ENCODE measurements at regions not wholly inside any gene's neighbourhood (a gene's known extent, or its start where the extent isn't known, plus 50 kb on each side); places are given as distances from the start of the nearest gene placed in this dataset.

DNA sequence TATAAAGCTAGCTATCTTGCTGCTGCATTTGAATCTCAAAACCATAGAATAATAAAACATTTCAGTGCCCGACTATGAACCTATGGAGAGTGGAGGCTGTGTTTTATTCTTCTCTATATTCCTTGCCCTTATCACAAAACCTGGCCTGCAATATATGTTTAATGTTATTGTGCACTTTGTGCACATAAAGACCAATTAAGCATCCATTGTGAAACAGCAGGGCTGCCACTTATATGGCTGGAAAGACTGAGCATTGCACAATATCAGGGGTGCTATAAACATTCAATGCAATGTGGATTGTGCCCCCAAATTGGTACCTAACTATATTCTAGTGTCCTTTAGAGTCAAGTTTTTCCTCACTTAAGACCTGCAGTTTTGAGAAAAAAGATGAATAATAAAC, 83.2 kb downstream of the RDH14 start:
- Histone ChIP-seq H3K4me3 (ENCODE audit: low read depth in 1 of 3, low read length in 3 of 3) (no peak overlapping the region), H3K9me3 (ENCODE audit: control insufficient read depth in 4 of 4, low read length in 3 of 4) (no peaks in the 10 kb centered on the region), H3K9ac (ENCODE audit: low read depth in 1 of 2, low read length in 2 of 2) (no peak overlapping the region), H3K36me3 (ENCODE audit: control insufficient read depth in 4 of 4, insufficient read depth in 3 of 4, low read depth in 1 of 4, low read length in 3 of 4) (no peaks in the 10 kb centered on the region), H3K27ac (ENCODE audit: low read depth in 1 of 2, low read length in 2 of 2) (no peak overlapping the region), H3K27me3 (ENCODE audit: control insufficient read depth in 4 of 4, insufficient read depth in 4 of 4, low read length in 3 of 4) (peaks cover 0 to 2% (median 0%) of the 10 kb centered on the region in 4 donors), H3K4me1 (ENCODE audit: control insufficient read depth in 4 of 4, insufficient read depth in 4 of 4, low read length in 3 of 4) (no peaks in the 10 kb centered on the region)
- no peak for DNase-seq (ENCODE audit: low spot score)
- TF ChIP-seq RAD21 (IDR thresholded peaks at IDR 0.05) (no peak), HNF4A (conservative IDR thresholded peaks at IDR 0.05) (no peak), YY1 (IDR thresholded peaks at IDR 0.05) (no peak), FOXA2 (IDR thresholded peaks at IDR 0.05) (no peak), HNF4G (IDR thresholded peaks at IDR 0.05) (no peak), JUND (IDR thresholded peaks at IDR 0.05) (no peak), FOXA1 (IDR thresholded peaks at IDR 0.05) (no peak), ATF3 (IDR thresholded peaks at IDR 0.05) (no peak), NR2F2 (IDR thresholded peaks at IDR 0.05) (no peak), GABPA (IDR thresholded peaks at IDR 0.05 in 1 of 2, conservative IDR thresholded peaks at IDR 0.05 in 1 of 2) (no peak), SP1 (IDR thresholded peaks at IDR 0.05) (no peak), CTCF (IDR thresholded peaks at IDR 0.05; ENCODE audit: low read depth, low read length, missing input control) (no peak), EGR1 (IDR thresholded peaks at IDR 0.05; ENCODE audit: low read depth in 2 of 2) (no peak), RXRA (IDR thresholded peaks at IDR 0.05) (no peak), TAF1 (conservative IDR thresholded peaks at IDR 0.05) (no peak), ZBTB33 (IDR thresholded peaks at IDR 0.05) (no peak)
- TF ChIP-seq, protein P1, sequence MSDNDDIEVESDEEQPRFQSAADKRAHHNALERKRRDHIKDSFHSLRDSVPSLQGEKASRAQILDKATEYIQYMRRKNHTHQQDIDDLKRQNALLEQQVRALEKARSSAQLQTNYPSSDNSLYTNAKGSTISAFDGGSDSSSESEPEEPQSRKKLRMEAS (IDR thresholded peaks at IDR 0.05): no peak
- TF ChIP-seq, protein P2, sequence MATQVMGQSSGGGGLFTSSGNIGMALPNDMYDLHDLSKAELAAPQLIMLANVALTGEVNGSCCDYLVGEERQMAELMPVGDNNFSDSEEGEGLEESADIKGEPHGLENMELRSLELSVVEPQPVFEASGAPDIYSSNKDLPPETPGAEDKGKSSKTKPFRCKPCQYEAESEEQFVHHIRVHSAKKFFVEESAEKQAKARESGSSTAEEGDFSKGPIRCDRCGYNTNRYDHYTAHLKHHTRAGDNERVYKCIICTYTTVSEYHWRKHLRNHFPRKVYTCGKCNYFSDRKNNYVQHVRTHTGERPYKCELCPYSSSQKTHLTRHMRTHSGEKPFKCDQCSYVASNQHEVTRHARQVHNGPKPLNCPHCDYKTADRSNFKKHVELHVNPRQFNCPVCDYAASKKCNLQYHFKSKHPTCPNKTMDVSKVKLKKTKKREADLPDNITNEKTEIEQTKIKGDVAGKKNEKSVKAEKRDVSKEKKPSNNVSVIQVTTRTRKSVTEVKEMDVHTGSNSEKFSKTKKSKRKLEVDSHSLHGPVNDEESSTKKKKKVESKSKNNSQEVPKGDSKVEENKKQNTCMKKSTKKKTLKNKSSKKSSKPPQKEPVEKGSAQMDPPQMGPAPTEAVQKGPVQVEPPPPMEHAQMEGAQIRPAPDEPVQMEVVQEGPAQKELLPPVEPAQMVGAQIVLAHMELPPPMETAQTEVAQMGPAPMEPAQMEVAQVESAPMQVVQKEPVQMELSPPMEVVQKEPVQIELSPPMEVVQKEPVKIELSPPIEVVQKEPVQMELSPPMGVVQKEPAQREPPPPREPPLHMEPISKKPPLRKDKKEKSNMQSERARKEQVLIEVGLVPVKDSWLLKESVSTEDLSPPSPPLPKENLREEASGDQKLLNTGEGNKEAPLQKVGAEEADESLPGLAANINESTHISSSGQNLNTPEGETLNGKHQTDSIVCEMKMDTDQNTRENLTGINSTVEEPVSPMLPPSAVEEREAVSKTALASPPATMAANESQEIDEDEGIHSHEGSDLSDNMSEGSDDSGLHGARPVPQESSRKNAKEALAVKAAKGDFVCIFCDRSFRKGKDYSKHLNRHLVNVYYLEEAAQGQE (IDR thresholded peaks at IDR 0.05): no peak
- WGBS: 77% methylated on average over 1 of the region's 1 CpG

Data from liver (tissue), 8 donors.